ENCODE measurements at regions not wholly inside any gene's neighbourhood (a gene's known extent, or its start where the extent isn't known, plus 50 kb on each side); places are given as distances from the start of the nearest gene placed in this dataset.

DNA sequence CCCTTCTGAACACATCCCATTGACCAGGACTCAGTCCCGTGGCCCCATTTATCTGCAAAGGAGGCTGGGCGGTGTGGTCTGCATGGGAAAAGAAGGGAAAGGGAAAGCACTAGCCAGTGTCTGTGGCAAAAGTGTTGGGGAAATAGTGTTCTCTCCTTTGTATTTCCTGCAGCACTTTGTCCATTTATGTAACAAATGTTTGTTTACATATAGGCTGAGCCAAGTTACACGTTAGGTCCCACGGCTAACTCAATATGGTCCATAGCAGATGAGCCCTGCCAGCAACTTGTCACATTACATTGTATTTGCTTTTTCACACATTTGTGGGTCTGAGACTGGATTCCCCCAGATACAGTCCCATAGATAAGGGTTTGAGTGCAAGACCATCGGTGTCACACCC lies 260.5 kb downstream of the MSX2 start:
- TF ChIP-seq, protein P1, sequence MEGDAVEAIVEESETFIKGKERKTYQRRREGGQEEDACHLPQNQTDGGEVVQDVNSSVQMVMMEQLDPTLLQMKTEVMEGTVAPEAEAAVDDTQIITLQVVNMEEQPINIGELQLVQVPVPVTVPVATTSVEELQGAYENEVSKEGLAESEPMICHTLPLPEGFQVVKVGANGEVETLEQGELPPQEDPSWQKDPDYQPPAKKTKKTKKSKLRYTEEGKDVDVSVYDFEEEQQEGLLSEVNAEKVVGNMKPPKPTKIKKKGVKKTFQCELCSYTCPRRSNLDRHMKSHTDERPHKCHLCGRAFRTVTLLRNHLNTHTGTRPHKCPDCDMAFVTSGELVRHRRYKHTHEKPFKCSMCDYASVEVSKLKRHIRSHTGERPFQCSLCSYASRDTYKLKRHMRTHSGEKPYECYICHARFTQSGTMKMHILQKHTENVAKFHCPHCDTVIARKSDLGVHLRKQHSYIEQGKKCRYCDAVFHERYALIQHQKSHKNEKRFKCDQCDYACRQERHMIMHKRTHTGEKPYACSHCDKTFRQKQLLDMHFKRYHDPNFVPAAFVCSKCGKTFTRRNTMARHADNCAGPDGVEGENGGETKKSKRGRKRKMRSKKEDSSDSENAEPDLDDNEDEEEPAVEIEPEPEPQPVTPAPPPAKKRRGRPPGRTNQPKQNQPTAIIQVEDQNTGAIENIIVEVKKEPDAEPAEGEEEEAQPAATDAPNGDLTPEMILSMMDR (IDR thresholded peaks at IDR 0.05), result no peak
- TF ChIP-seq, protein P2, sequence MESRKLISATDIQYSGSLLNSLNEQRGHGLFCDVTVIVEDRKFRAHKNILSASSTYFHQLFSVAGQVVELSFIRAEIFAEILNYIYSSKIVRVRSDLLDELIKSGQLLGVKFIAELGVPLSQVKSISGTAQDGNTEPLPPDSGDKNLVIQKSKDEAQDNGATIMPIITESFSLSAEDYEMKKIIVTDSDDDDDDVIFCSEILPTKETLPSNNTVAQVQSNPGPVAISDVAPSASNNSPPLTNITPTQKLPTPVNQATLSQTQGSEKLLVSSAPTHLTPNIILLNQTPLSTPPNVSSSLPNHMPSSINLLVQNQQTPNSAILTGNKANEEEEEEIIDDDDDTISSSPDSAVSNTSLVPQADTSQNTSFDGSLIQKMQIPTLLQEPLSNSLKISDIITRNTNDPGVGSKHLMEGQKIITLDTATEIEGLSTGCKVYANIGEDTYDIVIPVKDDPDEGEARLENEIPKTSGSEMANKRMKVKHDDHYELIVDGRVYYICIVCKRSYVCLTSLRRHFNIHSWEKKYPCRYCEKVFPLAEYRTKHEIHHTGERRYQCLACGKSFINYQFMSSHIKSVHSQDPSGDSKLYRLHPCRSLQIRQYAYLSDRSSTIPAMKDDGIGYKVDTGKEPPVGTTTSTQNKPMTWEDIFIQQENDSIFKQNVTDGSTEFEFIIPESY (IDR thresholded peaks at IDR 0.05; ENCODE audit: borderline replicate concordance, low read depth), result no peak
- TF ChIP-seq YY1 (IDR thresholded peaks at IDR 0.05; ENCODE audit: low read depth) (no peak), ELF1 (IDR thresholded peaks at IDR 0.05) (no peak)

Measured in SK-N-SH (cell line).